HG03558 (cell line): ENCODE measurements at regions not wholly inside any gene's neighbourhood (a gene's known extent, or its start where the extent isn't known, plus 50 kb on each side); places are given as distances from the start of the nearest gene placed in this dataset.

Source experiments
- ATAC-seq: cut with Tn5 transposase; IDR thresholded peaks from one replicate; pipeline ENCODE4 v1.9.1; 2021; ENCODE audit warnings: moderate number of reproducible peaks; ENCODE audit not compliant: unreplicated experiment; ENCODE audit errors: extremely low read depth

DNA sequence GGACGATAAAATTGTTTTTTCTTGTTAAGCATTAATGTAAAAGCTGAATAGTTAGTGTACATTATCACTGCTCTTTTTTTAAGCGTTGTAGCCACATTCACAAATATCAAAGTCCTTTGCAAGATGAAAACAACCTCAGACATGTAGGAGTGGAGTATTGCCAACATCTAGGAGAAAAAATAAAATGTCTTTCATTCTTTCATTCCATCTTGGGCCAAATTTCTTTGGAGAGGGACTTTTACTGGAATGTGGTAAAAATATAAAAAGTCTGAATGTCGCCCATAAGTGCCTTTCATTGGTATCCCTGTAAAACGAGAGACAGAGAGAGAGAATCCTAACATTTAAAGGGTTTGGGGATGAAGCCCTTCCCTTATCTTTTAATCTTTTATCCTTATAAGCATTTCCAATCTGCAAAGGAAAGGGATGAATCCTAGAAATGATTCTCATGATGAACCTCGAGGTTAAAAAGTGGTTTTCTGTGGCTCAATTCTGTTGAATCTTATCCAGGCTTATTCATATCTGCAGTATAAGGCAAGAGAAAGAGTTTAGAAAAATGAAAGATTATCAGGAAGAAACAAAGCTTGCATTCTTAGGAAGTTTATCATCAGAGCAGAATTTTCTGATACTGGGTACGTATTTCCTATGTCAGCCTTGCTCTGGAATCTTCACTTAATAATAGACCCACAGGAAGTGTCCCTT is 1031.7 kb downstream of the MCTP2 start:
- no peak for ATAC-seq

DNA sequence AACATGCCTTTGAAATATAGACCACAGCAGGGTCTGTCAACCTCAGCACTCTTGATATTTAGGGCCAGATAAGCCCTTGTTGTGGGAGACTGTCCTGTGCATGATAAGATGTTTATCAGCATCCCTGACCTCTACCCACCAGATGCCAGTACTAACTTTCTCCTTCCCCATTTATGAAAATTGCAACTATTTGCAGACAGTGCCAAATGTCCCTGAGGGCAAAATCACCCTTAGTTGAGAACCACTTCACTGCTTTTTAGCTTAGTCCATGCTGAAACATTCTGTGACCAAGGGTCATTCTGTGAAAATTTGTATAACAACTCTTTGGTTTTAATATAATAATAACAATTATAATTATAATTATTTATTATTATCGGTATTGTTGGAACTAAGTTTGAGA is 1032.4 kb downstream of the MCTP2 start:
- ATAC-seq, result no peak

DNA sequence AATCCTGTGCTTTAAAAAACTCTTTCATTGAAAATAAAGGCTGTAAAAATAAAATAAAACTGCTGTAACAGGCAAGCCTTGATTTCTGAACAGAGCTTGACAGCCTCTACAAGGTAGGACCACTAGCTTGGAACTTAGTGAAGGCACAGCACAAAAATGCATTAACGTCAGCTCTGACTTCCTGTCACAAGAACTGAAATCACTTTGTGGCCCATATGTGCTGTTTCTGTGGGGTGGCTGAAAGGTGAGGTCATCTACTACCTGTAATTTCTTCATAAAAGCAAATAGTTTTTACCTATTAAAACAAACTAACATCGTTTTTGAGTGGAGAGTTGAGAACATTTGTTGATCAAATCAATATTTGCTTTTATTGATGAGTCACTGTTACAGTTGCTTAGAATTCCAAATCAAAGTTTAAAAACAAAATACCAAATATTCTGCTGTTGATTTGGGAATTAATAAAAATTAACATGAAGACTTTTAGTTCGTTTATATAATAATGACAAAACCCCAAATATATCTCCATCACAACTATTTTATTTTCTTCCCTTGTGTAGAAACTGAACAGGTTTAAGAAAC is 1034.1 kb downstream of the MCTP2 start:
- ATAC-seq, result no peak

DNA sequence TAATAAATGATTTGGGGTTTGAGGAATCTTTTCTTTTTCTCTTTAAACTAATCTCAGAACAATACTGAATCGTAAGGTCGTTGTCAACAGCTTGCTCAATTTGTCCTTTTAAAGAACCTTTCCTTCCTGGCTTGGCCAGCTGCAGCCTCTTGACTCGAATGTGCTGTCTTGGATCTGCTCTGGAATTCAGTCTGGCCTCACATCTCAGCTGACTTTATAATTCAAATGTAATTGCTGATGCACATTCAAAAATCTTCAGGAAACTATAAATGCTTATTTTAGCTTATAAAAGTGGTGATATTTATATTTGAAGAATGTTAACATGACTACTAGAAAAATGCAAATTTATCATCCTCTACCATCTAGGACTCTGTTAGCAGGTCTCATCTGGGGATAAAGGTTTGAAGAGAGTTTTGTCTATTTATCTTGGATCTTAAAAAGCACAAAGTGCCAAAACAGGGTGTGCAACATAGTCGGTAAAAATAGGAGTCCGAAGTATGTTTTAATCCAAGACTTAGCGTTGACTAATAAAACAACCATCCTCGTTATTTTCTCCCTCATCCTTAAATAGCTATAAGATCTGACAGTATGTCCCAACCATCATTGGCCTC is 1035.2 kb downstream of the MCTP2 start:
- no peak for ATAC-seq

DNA sequence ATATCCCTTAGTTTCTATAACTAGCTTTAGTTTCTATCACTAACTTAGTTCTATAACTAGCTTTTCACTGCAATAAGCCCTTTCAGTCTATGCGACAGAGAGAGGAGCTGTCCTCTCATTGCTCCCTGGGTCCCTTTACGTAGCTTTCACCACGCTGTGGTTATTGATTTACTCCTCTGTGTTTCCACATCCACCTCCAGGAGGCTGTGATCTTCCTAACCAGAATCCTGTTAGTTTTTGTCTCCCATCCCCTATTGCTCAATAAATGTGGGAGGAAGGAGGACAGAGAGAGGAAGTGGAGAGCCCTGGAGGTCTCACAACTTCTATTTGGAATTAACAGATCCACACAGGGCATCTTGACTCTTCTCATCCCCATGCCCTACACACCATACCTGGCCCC is 1036.1 kb downstream of the MCTP2 start:
- ATAC-seq, result no peak

DNA sequence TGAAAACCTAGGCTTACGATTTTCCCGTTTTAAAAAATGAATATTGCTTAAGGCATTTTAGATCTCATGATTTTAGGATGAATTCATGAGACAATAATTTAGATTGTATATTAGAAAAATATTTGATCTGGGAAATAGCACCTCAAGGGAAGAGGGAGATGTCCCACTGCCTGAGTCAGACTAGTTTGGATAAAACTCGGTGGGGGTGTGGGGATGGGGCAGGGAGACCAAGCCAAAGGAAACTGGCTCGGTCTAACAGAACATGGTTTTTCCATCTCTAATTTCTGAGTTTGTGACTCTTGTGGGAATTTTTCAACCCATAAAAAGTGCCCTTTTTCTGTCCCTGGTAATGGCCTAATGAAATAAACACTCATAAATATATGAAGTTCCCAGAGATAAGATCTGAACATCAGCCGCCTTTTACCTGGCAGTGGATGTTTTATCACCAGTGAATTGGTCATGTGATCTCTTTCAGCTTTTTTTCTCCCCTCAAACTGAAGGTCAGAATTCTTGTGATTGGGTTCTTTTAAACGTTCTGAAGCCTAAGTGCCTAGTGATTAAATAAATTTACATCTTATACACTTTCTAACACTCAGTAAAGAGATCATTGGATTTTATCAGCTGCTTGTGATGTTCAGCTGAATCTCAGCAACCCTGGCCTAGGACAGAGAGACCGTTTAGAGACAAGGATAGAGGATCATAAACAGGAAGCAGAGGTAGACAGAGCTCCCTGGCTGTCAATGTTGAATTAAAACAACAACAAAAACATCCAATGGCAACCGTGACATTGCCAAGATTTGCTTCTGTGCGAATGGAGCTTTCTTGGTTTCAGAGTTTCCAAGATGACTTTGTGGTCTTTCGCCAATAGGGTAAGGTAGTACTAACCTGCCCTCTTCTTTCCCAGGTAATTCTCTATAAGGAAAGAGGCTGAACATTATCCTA is 1038.2 kb downstream of the MCTP2 start:
- ATAC-seq, result no peak

DNA sequence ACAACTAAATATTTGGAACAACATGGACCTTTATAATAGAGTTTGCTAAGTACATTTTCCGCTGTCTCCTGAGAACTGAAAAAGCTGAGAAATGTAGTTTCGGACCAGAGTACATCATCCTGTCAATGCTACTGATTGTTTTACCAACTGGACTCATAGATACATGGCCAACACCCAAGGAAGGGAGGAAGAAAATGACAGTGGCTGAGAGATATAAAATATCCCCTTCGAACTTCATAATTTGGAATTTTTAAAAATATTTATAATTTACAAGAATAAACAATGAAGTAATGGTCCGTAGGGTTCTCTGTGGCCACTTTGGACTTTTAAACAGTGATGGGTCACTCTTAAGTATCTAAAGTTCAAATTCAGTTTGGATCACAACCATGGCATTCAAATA is 1042.7 kb downstream of the MCTP2 start:
- no peak for ATAC-seq

DNA sequence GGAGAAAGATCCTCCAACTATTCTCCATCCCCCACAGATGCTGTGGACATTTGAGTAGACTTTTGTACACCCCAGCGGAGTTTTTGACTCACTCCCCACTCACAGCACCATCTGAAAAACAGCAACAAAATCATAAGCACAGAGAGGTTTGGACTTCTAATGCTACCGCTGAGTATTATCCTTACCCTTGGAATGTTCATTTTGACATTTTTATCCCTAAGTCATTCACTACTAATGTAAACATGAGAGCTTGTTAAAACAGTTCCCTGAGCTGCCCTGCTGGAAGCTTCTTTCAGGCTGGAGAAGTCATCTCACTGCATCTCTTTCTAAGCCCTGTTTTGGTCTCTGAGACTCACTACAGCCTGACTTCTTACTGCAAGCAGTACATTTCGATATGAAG is 1045.9 kb downstream of the MCTP2 start:
- ATAC-seq, result no peak

DNA sequence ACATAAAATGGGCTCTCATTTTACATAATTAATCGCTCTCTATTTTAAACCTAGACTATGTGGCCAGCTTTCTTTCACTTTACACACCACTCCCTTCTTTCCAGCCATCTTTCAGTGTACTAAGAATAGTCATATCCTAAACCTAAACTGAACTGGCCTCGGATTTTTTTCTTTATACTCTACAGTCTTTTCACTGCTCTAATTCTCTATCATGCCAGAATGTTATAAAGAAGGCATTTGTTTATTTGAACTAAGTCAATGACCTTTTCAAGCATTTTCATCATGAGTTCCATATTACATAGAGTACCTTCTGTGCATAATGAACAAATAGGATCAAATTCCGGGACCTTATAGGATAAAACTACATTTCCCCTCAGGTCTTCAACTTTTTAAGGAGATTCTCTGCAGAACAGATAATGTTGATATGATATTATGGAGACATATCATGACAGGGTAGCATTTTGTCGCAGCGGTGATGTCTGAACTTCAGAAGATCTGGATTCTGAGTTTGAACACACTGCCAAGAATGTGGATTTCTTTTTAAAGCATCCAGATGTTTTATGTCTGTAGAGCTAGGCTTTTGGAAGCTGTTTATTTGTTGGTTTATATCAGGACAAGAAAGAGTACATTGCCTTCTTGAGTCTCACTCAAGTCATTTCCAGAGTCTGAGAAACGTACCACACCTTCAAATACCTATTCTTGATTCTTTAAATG is 1047.3 kb downstream of the MCTP2 start:
- no peak for ATAC-seq

DNA sequence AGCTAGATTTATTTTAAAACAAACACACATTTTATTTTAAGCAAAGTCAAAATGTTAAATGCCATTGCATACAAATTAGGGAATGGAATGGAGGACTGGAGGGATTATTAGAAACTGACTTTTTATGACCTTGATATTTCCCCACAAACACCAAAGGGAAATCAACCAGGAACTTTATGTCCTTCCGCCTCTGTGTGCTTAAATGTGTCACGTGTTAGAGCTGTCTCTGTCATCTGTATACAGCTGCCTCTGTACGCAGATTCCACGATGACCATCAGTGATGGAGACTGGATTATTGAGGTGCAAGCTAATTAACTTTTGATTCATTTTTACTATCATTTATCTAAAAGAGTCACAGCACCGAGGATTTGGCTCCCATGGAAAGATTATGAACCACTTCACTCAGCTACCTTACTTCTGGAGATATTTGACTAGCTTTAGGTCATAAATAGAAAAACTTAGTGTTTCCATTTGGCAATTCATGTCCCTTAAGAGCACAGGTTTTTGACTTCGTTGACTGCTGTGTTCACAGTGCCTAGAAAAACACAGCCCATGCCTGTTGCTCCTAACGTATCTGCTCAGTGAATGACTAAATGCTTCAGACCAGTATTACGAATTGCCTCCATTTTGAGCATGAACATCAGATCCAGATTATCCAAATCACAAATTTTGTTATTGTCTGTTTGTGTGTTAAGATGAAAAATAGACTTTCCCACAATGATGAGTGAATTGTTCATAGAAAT is 1048.1 kb downstream of the MCTP2 start:
- ATAC-seq, result no peak

DNA sequence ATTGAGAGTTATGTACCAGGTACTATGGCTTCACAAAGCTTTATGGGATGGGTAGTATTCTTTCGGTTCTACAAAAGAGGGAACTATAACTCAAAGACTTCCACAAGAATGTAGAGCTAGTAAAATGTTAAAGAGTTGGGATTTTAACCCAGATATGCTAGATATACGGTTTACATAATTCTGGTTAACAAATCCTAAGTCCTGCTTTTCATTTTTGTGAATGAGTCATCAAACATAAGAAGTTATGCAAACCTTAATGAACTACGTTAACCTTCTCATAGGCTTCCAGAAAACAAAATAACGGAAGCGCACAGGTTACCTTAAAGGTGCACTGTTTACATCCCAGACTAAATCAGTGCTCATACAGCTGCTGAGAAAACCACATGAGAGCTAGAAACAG is 1049.3 kb downstream of the MCTP2 start:
- ATAC-seq, result no peak

DNA sequence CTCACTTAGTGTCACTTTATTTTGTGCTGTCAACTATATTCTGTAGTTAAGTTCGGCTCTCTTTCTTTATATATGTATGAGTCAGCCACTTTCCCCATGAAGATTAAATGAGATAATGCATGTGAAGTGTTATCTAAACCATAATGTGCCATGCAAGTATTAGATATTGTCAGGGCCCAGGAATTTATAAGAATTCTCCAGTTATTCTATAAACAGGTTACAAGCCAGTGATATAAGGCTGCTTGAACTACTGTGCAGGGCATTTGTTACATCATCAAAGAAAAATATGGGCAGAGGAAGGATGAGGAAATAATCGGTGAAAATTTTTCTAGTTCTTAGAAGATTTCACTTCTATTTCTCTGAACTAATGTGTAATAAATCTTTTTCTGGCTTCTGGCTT is 1049.0 kb upstream of the NR2F2 start:
- no peak for ATAC-seq

DNA sequence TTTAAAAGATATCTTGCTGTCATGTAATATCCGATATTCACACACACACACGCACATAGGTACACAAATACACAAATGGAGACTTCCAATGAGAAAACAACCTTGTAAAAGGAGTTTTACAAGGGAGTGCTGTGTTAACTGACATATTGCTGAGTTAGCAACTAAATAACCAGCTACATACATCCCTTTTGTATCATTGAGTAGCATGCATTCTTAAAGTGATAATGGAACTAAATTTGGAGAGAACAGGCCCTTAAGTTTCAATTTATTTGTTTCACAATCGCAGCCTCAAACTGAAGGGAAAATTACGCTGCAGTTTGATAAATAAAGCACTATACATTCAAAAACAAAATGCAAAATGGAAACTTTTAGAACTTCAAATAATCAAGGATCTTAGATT is 1046.0 kb upstream of the NR2F2 start:
- no peak for ATAC-seq

DNA sequence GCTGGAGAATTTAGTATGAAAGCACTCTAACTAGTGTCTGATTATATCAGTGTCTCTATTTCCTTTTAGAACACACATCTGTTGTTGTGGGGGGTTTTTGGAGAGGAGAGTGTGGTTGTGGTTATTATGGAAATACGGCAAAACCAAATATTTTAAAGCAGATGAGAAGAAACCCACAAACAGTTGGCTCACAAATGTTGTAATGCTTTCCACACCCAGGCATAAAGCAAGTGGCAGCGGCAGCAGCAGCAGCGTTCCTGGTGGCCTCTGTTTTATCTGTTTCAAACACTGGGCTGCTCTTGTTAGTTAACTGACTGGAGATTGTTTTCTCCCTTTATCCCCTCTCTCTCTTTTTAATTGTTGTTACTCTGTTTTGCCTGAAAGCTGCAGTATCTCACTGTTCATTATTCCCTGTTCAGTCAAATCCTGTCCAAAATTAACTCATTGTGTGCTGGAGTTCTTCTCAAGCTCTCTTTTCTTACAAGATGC is 1045.5 kb upstream of the NR2F2 start:
- ATAC-seq, result no peak

DNA sequence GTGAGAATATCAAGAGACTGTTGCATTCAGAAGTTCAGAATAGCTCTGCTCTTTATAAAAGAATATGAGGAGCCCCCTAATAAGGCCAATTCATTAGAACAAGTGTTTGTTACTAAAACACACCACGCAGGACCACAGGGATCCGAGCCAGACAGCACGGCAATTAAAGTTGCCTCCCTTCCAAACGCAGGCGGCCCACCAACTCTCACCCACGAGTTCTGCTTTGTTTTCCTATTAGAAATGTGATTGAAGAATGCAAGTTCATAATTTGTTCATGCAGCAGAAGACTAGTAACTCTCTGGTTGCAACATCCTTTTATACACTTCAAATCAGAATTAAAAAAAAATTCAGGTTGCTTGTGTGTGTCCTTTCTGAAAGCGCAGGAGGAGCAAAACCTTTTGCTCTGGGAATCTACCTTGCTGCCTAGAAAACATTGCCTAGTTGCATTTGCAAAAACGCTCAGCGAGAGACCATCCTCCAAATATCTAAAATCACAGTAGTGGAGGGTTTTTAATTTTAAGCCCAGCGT is 1044.1 kb upstream of the NR2F2 start:
- no peak for ATAC-seq

DNA sequence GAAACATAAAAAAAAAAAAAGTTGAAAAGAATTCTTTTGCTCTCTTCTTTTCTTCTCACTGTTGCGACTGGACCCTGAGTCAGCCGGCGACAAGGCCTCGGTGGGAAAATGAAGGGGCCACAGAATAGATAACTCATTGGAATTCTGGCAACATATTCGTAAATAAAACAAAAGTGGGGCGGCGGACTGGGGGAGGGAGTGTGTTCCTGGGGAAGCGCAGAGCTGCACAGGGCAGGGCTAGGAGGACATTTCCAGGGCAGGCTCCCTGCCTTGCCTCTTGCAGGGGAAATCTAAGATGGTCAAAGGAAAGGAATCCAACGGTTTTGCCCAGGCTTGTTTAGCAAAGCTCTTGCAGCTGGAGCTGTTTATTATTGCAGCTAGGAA is 1042.8 kb upstream of the NR2F2 start:
- ATAC-seq, result no peak

DNA sequence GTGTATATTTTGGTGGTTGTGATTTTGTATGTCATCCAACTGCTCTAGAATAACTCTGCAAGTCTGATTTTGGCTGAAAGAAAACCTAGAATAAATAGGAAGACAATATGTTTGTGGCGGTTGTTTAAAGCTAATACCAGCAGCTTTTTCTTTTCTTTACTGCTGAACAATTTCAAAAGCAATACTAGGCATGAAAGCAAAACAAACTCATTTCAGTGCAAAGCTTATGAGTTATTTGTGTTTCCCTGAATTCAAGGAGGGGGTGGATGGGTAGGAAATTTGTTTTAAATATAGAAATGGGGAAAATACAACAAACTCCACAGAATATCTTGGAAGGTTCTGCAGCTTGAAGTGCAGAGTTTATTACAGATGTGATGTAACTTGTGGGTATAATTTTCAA is 1041.9 kb upstream of the NR2F2 start:
- no peak for ATAC-seq

DNA sequence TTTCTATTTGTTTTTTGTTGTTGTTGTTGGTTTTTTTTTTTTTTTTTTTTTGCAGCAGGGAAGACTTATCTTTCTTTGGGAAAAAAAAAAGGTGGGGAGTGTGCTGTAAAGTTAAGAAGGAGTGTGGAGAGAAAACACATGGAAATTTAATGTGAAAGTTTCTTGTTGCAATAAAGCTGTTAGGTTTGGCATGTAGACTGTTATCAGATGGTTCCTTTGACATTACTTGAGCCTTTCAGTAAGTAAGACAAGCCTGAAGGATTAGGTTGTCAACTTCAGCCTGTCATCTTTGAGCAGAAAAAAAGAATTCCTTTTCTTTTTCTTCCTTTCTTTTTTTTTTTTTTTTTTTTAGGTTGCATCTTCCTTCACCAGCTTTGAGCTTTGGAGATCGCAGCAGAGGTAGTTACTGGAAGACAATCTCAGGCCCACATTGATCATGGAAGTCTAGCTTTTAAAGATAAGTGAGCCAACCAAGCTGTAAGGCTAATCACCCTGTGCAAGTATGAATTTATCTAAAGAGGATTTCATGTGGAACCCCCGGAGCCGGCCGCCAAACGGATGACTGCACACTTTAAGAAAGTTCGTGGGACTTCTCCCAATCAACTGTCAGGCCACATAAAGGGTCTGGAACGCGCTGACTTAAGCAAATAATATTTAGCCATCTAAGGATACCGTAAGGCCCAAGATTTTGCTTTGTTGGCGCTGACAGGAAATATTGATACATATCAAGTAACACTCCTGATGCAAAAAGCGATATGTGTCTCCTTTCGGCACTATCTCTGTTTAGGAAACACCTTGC is 1040.1 kb upstream of the NR2F2 start:
- no peak for ATAC-seq
